Osteoblast (primary cell): ENCODE measurements at regions not wholly inside any gene's neighbourhood (a gene's known extent, or its start where the extent isn't known, plus 50 kb on each side); places are given as distances from the start of the nearest gene placed in this dataset.

Experiments used
- DNase-seq: peaks from one replicate; pipeline ENCODE4 v3.0.0; 2011; ENCODE audit warnings: low spot score, mixed read lengths; ENCODE audit not compliant: insufficient read length; ENCODE audit errors: missing footprints
- H2AFZ ChIP-seq: 2 replicates; pipeline ENCODE4 v1.6.0; 2011; ENCODE audit warnings: mild to moderate bottlenecking, low read length
- H3K27ac ChIP-seq: 2 replicates; pipeline ENCODE4 v1.5.1; 2011; ENCODE audit warnings: mild to moderate bottlenecking, low read depth, low read length, moderate library complexity
- H3K27me3 ChIP-seq: 2 replicates; pipeline ENCODE4 v1.6.0; 2012; ENCODE audit warnings: mild to moderate bottlenecking, control low read depth, inconsistent platforms, low read length, moderate library complexity; ENCODE audit not compliant: insufficient read depth
- H3K36me3 ChIP-seq: 2 replicates; pipeline ENCODE4 v1.5.1; 2011; ENCODE audit warnings: mild to moderate bottlenecking, low read length, control low read depth, moderate library complexity; ENCODE audit not compliant: insufficient read depth
- H3K4me1 ChIP-seq: 2 replicates; pipeline ENCODE4 v1.5.1; 2011; ENCODE audit warnings: mild to moderate bottlenecking, low read length, control low read depth, moderate library complexity; ENCODE audit not compliant: insufficient read depth
- H3K4me2 ChIP-seq: 2 replicates; pipeline ENCODE4 v1.6.0; 2011; ENCODE audit warnings: mild to moderate bottlenecking, low read length; ENCODE audit not compliant: insufficient read depth
- H3K4me3 ChIP-seq: fragments of 200-600 bp; sonication (generic); 3 replicates; pipeline ENCODE4 v1.5.1; 2012; ENCODE audit warnings: mild to moderate bottlenecking, low read length, inconsistent platforms; ENCODE audit not compliant: insufficient read depth
- H3K79me2 ChIP-seq: 2 replicates; pipeline ENCODE4 v1.6.0; 2012; ENCODE audit warnings: mild to moderate bottlenecking, low read length, control low read depth, inconsistent platforms; ENCODE audit not compliant: insufficient read depth
- H3K9me3 ChIP-seq: 2 replicates; pipeline ENCODE4 v1.5.1; 2011; ENCODE audit warnings: low read depth, low read length, control low read depth
- H4K20me1 ChIP-seq: 2 replicates; pipeline ENCODE4 v1.6.0; 2012; ENCODE audit warnings: mild to moderate bottlenecking, low read length, control low read depth; ENCODE audit not compliant: insufficient read depth
- CTCF ChIP-seq: IDR thresholded peaks from 2 replicates; pipeline ENCODE4 v1.5.1; 2011; ENCODE audit warnings: mild to moderate bottlenecking, low read depth, low read length, moderate library complexity; ENCODE audit errors: extremely low read depth

GRCh38 chr9:115604831-115605483 lies 487.0 kb upstream of the TNC start:
- H3K9me3 ChIP-seq = no peaks in the 10 kb centered on the region
- no peak overlapping the region for H2AFZ ChIP-seq
- peak; percentile 78 for DNase-seq
- H3K4me2 ChIP-seq = no peak overlapping the region
- no peaks in the 10 kb centered on the region for H3K36me3 ChIP-seq
- no peak for TF ChIP-seq CTCF
- no peak overlapping the region for H3K4me3 ChIP-seq
- H4K20me1 ChIP-seq = no peaks in the 10 kb centered on the region
- no peaks in the 10 kb centered on the region for H3K27me3 ChIP-seq
- H3K79me2 ChIP-seq = no peaks in the 10 kb centered on the region
- peaks cover 14% of the 10 kb centered on the region for H3K4me1 ChIP-seq
- H3K27ac ChIP-seq = peak overlapping the region; percentile 47

- TF ChIP-seq CTCF = no peak
- H3K4me1 ChIP-seq = peaks cover 11% of the 10 kb centered on the region
These were observed 488.9 kb upstream of the TNC start for GRCh38 chr9:115606838-115607237.

GRCh38 chr9:115614326-115614999 lies 496.5 kb upstream of the TNC start:
- peak overlapping the region; percentile 98 for H3K27ac ChIP-seq
- H4K20me1 ChIP-seq = no peaks in the 10 kb centered on the region
- H3K36me3 ChIP-seq = no peaks in the 10 kb centered on the region
- peaks cover 33% of the 10 kb centered on the region for H3K4me1 ChIP-seq
- H3K9me3 ChIP-seq = no peaks in the 10 kb centered on the region
- no peak overlapping the region for H3K4me3 ChIP-seq
- no peak overlapping the region for H2AFZ ChIP-seq
- TF ChIP-seq CTCF = no peak
- H3K4me2 ChIP-seq = peak overlapping the region; percentile 62
- no peaks in the 10 kb centered on the region for H3K27me3 ChIP-seq
- no peaks in the 10 kb centered on the region for H3K79me2 ChIP-seq
- DNase-seq = no peak

More at GRCh38 chr9:115606838-115607237, 488.9 kb upstream of the TNC start:
- no peak for DNase-seq
- H3K27ac ChIP-seq = no peak overlapping the region
- no peaks in the 10 kb centered on the region for H3K36me3 ChIP-seq
- no peaks in the 10 kb centered on the region for H3K79me2 ChIP-seq
- no peaks in the 10 kb centered on the region for H3K9me3 ChIP-seq
- no peaks in the 10 kb centered on the region for H3K27me3 ChIP-seq
- H3K4me2 ChIP-seq = no peak overlapping the region
- no peaks in the 10 kb centered on the region for H4K20me1 ChIP-seq
- H3K4me3 ChIP-seq = no peak overlapping the region
- H2AFZ ChIP-seq = no peak overlapping the region

GRCh38 chr9:115615000-115615401 lies 497.0 kb upstream of the TNC start:
- Histone ChIP-seq H4K20me1 (no peaks in the 10 kb centered on the region), H3K4me2 (peak overlapping the region; percentile 62), H3K9me3 (no peaks in the 10 kb centered on the region), H3K79me2 (no peaks in the 10 kb centered on the region), H3K4me3 (no peak overlapping the region), H3K36me3 (no peaks in the 10 kb centered on the region), H3K27me3 (no peaks in the 10 kb centered on the region), H3K27ac (peak overlapping the region; percentile 98), H3K4me1 (peaks cover 33% of the 10 kb centered on the region), H2AFZ (peak overlapping the region; percentile 4)
- TF ChIP-seq CTCF = no peak
- peak; percentile 72 for DNase-seq
